ENCODE measurements at regions not wholly inside any gene's neighbourhood (a gene's known extent, or its start where the extent isn't known, plus 50 kb on each side); places are given as distances from the start of the nearest gene placed in this dataset.

DNA sequence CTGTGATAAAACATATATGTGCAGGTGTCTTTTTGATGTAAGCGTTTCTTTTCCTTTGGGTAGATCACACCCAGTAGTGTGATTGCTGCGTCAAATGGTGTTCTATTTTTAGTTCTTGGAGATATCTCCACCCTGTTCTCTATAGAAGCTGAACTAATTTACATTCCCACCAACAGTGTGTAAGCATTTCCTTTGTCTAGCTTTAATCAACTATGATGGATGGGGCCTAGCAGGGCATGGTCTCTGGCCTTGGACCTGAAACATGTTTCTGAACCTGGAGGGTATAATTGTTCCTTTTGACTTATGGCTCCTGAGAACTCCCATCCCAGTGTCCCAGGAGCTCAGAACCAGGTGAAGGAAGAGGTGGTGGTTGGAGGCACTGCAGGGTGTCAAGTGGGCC is 93.9 kb downstream of the HAPSTR1 start:
- intact Hi-C loops (cut with micrococcal nuclease) = no loop called here

- intact Hi-C loops (cut with micrococcal nuclease) = no loop called here
These were observed 94.6 kb downstream of the HAPSTR1 start for GRCh38 chr16:9186061-9186460.

GRCh38 chr16:9188721-9189120 is 97.3 kb downstream of the HAPSTR1 start:
- intact Hi-C loops (cut with micrococcal nuclease) = no loop called here

GRCh38 chr16:9191274-9191850 is 99.9 kb downstream of the HAPSTR1 start:
- intact Hi-C loops (cut with micrococcal nuclease) = no loop called here

DNA sequence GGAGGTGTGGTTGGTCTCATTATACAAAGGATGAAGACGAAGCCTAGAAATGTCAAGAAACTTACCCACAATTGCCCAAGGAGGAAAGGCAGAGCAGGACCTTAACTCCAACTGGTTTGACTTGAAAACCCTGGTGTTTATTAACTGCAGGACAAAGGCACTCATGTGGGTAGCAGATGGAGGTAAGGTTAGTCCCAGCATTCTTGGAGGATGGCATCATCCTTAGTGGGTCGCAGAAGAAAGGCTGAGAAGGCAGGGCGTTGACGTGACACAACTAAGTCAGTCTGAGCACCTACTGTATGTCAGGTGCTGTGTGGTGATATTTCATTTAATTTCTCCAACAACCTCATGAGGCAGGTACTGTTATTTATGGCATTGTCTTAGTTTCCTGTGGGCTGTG is 101.3 kb downstream of the HAPSTR1 start:
- intact Hi-C loops (cut with micrococcal nuclease) = no loop called here

- intact Hi-C loops (cut with micrococcal nuclease) = no loop called here
These were observed 103.8 kb downstream of the HAPSTR1 start for GRCh38 chr16:9195287-9195686.

GRCh38 chr16:9197957-9198661 is 106.7 kb downstream of the HAPSTR1 start:
- intact Hi-C loops (cut with micrococcal nuclease) = no loop called here

DNA sequence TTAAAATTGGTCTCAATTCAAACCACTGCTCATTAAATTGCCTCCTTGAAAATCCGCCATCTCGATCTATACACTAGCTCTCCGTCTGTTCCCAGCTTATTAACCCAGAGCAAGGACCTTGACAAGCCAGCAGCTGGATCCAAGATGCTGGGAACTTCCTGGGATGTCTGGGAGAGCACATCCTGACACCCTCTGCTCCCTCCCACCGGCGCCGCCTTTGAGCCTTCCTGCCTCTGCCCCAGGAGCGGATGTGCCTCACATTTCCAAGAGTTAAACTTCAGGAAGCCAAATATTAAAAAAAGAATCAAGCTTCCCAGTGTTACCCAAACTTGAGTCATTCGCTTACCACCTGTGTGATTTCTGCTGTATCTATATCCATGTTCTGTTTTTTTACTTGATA is 107.9 kb downstream of the HAPSTR1 start:
- intact Hi-C loops (cut with micrococcal nuclease) = no loop called here

- intact Hi-C loops (cut with micrococcal nuclease) = no loop called here
These were observed 108.3 kb downstream of the HAPSTR1 start for GRCh38 chr16:9199751-9200150.

GRCh38 chr16:9203956-9204355 is 112.5 kb downstream of the HAPSTR1 start:
- intact Hi-C loops (cut with micrococcal nuclease) = no loop called here

DNA sequence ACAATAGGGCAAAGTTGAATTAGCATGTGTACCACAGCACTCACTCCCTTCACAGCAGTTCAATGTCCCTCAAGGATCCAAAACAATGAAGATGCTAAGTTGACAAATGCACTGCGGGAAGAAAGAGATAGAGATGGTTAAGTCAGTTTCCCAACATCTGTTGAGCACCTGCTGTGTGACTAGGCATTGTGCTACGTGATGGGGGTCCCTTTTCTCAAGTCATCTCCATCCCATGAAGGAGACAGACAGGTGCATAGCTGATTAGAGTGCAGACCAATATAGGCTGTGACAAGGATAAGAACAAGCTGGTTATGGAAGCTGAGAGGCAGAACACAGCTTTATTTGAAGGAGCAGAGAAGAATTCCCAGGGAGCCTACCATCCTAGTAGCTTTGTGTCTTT is 114.2 kb downstream of the HAPSTR1 start:
- intact Hi-C loops (cut with micrococcal nuclease) = no loop called here

- intact Hi-C loops (cut with micrococcal nuclease) = no loop called here
These were observed 114.7 kb downstream of the HAPSTR1 start for GRCh38 chr16:9206156-9206555.

- intact Hi-C loops (cut with micrococcal nuclease) = no loop called here
These were observed 121.2 kb downstream of the HAPSTR1 start for GRCh38 chr16:9212621-9213020.

DNA sequence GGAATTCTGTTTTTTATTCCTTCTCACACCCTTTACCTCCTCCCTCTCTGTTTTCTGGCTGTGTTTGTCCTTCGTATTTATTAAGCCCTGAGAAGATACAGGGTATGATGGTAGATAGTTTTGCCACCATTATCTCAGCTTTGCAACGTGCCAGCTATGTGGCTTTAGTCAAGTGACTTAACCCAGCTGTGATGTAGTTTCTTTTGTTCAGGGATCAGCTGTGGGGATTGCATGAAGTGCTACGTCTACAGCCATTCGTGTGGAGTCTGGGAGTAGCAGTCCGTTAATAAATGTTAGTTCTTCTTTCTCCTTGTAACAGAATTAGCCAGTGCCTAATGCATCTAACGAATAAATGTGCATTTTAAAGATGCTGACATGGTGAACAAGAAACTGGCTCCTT is 128.4 kb downstream of the HAPSTR1 start:
- intact Hi-C loops (cut with micrococcal nuclease) = no loop called here

DNA sequence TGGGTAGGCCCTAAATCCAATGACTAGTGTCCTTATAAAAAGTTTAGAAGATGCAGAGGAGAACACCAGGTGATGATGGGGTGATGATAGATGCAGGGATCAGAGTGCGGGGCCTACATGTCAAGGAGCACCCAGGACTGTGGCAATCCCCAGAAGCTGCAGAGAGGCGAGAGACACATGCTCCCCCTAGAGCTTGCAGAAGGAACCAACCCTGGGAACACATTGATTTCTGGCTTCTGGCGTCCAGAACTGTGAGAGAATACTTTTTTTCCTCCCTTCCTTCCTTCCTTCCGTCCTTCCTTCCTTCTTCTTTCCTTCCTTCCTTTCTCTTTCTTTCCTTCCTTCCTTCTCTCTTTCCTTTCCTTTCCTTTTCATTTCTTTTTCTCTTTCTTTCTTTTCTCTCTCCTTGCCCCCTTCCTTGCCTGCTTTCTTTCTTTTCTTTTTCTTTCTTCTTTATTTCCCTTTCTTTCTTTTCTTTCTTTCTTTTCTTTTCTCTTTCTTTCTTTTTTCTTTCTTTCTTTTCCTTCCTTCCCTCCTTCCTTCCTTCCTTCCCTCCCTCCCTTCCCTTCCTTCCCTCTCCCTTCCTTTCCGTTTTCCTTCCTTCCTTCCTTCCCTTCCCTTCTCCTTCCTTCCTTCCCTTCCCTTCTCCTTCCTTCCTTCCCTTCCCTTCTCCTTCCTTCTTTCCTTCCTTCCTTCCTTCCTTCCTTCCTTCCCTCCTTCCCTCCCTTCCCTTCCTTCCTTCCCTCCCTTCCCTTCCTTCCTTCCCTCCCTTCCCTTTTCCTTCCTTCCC is 134.3 kb downstream of the HAPSTR1 start:
- intact Hi-C loops (cut with micrococcal nuclease) = no loop called here

GRCh38 chr16:9226924-9227323 is 135.5 kb downstream of the HAPSTR1 start:
- intact Hi-C loops (cut with micrococcal nuclease) = no loop called here

DNA sequence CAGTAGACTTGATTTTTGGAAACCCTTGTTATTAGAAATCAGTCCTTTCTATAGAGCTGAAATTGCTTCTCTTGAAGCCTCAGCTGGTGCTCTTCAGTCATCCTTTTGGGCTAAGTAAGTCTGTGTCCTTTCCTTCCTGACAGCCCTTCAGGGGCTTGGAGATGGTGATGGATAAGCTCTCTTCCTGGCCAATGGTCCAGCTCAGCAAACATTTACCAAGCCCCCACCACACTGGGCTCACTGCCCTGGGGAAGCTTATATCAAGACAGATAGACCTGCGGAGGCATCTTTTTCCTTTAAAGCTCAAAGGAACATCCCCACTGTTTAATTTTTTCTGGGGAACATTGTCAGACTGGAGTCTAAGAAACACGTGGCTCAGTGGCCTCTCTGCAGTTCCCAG is 139.6 kb downstream of the HAPSTR1 start:
- intact Hi-C loops (cut with micrococcal nuclease) = no loop called here

- intact Hi-C loops (cut with micrococcal nuclease) = no loop called here
These were observed 140.8 kb downstream of the HAPSTR1 start for GRCh38 chr16:9232102-9232770.

- intact Hi-C loops (cut with micrococcal nuclease) = no loop called here
These were observed 144.4 kb downstream of the HAPSTR1 start for GRCh38 chr16:9235867-9236266.

GRCh38 chr16:9236319-9236718 is 144.9 kb downstream of the HAPSTR1 start:
- intact Hi-C loops (cut with micrococcal nuclease) = no loop called here

DNA sequence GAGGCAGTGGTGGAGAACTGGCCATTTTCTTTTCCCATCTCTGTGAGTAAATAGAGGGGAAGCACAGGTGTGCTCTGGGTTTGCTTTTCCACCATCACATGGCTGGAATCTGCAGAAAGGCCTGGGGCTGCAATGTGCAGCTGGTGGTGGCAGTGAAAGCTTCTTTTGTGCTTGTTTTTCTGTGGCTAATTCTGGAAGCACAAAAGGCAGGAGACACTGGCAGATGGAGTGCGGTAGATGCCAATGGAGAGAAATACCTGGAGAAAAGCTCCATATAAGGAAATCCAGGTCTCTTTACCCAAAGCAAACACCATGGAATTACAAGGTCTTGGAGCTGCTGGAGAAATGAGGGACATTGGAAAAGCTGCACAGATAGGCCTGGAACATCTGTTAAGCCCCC is 146.9 kb downstream of the HAPSTR1 start:
- intact Hi-C loops (cut with micrococcal nuclease) = no loop called here

- intact Hi-C loops (cut with micrococcal nuclease) = no loop called here
These were observed 149.7 kb downstream of the HAPSTR1 start for GRCh38 chr16:9241177-9241576.
